AG08395 (cell line): ENCODE measurements at regions not wholly inside any gene's neighbourhood (a gene's known extent, or its start where the extent isn't known, plus 50 kb on each side); places are given as distances from the start of the nearest gene placed in this dataset.
"Not testable (repeated sequence)": the region's sequence is repeated elsewhere in the genome, so short reads cannot be mapped to it uniquely, and the experiment has no call there.

Experiments used
- DNase-seq: peaks from one replicate; pipeline ENCODE4 v3.0.0; 2012; ENCODE audit warnings: mixed read lengths, low spot score

DNA sequence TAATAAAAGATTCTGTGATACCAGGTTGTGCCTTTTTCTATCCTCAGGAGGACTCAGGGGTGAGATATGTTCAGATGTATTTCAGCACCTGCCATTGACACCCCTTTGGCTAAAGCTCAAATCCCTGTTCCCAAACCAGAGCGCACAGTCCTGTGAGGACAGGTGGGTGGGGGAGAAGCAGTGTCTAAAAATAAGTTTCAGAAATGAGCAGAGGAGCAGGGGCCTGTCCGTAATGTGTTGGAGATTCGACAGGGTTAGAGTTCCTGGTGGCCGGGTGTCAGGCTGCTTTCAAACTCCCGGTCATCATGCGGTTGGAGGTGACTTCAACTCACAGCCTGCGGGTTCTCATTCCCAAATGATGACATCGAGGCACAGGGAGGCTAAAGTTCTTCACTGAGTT lies 211.5 kb downstream of the KLF6 start:
- no peak for DNase-seq

DNA sequence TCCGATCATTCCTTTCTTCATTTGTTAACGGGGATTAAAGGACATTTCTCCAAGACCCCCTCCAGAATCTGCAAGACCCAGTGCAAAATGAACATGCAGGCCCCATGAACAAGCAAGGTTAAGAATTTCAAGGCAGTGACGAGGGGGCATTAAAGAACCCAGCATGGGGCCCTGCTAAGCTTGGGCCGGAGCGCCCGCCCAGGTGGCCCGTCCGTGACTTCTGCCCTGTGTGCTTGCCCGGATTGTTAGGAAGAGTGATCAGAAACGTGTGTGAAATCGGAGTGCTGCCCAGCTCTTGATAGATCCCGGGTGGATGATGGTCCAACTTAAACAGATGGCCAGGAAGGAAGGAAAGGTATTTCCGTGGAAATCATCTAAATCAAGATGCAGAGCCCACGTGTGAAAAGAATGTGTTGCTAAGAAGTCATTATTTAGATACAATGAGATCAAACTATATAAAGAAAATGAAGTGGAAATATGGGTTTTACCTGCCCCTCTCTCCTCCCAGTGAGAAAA lies 213.6 kb downstream of the KLF6 start:
- DNase-seq = no peak

DNA sequence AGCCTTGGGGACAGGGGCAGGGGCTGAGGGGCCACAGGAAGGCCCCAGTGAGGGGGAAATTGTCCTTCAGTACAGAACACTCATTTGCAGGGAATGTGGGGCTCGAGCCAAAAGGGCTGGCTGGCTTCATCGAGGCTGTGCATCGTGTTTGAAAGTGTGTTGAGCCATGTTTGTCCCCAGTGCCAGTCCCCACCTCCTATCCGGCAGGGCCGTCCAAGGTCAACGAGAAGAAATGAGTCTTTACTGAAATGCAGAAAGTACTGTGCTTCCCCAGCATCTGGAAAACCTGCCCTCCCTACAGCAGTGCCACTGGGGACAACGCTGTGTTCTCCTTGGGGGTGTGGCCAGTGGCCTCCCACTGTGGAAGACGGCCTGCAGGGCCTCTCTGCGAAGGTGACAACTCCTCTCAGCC lies 214.1 kb downstream of the KLF6 start:
- no peak for DNase-seq

DNA sequence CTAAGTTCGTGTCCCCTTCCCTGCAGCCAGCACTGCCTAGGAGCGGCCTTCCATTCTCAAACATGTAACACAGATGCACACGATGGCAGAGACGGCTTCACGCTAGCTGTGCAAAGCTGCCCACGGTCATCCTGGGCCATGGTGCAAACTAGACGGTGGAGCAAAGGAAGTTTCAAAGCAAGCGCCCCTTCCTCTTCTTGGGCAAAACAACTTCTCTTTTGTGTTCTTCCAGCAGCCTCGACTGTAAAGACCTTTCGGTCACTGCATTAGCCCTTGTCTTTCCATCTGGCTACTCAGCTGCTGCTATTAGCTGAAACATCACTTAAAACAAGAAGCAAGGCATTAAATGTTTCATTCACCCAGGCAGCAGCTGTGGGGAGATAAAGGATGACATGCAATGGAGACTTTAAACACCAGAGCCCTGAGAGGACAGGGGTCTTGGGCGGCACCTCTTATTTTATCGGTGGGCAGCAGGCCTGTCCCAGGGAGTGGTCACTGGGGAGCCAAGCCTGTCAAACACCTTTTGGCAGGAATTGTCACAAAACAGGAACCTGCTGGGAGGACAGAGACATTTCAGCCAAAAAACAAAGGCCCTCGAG lies 214.8 kb downstream of the KLF6 start:
- no peak for DNase-seq

DNA sequence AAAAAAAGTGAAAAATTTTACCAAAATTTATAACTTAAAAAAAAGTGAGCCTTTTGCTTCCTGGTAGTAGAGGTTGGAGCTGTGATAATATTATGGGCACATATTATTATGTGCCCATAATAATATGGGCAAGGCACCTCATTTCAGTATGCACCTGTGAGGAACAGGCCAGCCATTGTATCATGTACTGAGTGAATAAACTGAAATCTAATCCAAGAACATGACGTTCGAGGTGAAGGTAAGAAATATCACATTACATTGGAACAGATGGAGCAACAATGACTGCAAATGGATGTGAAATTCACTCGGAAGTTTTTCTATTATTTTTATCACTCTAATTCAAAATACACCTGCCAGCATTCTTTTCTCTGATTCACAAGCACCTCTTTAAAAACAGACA lies 216.0 kb downstream of the KLF6 start:
- DNase-seq = no peak

DNA sequence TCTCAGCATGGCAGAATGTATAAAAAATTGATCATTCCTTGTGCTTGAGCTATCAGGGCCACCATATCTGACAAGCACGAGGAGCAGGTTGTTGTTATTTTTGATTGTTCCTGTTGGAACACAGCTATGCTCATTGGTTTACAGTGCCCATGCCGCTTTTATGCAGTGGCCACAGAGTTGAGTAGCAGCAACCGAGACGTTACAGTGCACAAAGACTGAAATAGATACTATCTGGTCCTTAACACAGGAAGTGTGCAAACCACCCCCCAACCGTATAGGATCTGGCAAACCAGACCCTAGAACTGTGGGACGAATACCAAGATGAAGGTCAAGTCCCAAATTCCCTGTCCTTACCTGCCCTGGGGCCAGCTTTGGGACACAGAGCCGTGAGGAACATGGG lies 216.6 kb downstream of the KLF6 start:
- DNase-seq = no peak

DNA sequence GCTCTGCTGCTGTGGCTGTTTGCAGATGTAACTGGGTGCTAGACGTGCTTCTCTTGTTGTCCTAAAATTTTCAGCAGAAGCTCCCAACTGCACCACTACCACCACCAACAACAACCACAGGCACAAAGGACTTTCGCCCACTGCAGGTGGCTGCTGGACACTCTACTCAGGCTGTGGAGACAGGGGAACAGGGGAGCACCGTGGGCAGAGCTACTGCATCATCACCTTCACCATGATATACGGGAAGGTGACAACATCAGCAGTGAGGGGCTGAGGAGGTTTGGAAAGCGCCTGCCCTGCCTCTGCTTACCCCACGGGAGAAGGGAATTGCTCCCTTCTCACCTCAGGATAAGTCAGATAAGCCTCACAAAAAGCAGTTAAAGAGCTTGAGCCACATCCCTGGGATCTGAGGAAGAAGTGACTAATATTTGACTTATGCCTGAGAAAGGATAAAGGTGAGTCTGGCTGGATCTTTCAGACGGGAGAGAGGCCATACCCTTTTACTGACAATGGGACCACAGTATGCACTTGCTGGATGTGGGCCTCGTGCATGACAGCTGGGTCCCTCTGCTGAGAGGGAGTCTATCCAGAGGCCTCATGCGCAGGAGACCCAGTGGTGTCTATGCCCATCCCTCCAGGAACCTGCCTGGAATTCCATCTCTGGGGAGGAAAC lies 217.6 kb downstream of the KLF6 start:
- DNase-seq = no peak

DNA sequence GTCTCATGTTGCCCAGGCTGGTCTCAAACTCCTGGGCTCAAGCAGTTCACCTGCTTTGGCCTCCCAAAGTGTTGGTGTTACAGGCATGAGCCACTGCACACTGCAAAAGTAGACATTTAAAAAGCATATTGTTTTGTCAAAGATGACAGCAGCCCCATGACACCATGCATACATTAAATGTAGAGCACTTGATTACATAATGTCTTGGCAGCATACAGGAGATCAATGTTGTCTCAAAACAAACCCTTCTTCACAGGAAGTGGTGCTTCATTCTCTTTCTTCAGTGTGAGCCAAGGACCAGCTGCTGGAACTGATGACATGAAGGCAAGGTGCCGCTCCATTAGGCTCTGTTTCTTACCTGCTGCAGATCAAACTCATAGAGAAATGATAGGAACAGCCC lies 218.4 kb downstream of the KLF6 start:
- no peak for DNase-seq

DNA sequence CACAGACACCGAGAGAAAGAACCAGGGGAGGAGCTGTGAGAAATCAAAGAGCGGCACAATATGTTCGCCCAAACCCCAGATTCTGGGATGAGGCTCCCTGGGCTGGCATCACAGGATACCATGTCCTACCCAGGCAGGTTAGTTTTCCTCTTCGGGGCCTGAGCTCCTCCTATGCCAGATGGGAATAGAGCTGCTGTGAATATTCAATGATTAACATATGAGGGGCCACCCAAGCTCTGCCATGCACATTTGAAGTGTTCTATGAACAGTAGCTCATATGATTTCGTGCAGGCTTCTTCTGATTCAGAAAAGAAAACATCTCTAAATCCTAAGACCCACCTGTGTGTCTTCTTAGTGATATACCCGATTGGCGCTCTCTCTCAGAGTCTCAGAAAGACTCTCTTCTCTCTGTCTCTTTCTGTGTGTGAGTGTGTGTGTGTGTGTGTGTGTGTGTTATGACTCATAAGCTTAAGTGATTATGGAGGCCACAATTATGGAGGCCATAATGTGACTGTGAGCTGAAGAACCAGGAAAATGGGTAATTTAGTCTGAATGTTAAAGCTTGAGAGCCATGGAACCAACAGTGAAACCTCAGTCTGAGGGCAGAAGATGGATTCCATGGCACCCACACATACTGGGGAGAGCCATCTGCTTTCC lies 220.5 kb downstream of the KLF6 start:
- no peak for DNase-seq

DNA sequence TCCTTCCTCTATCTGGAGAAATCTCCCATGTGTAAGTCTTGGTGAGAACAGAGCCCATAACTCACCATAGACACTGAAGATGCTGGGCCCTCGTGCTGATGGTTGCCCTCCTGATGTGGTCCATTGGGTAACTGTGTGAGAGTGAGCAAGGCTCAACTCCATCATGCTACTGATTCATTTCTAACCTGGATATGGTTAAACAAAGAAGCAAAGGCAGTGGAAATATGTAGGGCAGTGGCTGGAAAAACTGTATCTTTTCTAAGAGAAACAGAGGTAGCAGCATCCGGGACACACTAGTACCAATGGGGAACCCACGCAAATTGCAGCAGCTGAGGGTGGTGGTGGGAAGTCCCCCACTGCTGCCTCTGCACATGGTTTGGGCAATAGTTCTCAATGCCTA lies 221.7 kb downstream of the KLF6 start:
- no peak for DNase-seq

DNA sequence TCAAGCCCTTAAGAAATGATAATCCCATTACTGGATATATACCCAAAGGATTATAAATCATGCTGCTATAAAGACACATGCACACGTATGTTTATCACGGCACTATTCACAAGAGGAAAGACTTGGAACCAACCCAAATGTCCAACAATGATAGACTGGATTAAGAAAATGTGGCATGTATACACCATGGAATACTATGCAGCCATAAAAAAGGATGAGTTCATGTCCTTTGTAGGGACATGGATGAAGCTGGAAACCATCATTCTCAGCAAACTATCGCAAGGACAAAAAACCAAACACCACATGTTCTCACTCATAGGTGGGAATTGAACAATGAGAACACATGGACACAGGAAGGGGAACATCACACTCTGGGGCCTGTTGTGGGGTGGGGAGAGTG lies 224.4 kb downstream of the KLF6 start:
- DNase-seq = not testable (repeated sequence)

DNA sequence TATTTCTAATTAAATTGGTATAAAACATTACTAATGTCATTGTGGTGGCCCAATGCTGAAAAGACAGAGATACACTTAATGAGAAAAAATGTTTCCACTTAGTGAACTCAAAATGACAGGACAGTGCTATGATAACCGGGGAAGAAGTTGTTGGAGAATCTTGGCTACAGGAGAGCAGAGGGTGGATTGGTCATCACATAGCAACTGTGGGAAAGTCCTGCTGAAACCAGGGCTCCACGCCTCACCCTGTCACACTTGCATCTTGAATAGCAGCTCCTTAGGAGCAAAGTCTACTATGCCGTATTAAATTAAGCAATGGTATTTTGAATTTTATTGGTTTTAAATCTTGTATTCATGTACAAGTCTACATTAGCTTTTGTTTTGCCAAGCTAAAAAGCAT lies 225.5 kb downstream of the KLF6 start:
- no peak for DNase-seq

DNA sequence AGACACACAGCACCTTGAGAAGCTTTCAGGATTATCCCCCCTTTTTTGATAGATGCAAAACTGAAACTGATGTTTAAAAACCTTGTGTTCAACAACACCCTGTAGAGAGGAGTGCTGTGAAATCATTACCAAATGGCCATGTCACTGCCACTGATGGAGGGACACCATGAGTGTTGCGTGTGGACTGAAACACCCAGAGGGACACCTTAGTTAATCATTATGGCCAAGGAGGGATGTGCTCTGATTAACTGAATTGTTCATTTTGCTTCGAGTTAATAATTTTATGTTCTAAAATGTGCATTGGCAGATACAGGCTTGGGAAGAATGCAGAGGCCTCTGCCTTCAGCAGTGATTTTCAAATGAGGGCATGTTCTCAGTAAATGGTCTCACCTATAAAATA lies 226.0 kb downstream of the KLF6 start:
- DNase-seq = no peak

DNA sequence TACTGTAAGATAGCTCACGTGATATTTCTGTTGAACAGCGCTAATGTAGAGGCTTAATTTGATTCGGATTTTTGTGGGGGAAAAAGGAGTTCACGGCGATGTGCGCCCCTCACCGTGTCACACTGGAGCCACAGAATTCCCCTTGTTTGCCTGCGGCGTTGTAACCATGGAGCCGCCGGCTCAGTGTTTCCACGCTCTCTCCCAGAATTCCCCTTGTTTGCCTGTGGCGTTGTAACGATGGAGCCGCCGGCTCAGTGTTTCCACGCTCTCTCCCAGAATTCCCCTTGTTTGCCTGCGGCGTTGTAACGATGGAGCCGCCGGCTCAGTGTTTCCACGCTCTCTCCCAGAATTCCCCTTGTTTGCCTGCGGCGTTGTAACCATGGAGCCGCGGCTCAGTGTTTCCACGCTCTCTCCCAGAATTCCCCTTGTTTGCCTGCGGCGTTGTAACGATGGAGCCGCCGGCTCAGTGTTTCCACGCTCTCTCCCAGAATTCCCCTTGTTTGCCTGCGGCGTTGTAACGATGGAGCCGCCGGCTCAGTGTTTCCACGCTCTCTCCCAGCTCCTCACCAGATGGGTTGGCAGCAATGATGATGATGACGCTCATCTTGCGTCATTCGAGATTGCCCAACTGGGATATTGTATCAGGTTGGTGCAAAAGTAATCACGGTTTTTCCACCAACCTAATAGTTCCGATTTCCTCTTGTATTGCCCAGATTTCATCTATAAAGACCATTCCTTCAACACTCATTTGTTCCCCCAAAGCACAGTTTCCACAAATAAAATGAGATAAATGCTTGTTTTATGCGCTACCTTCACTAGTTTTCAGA lies 228.6 kb downstream of the KLF6 start:
- not testable (repeated sequence) for DNase-seq

DNA sequence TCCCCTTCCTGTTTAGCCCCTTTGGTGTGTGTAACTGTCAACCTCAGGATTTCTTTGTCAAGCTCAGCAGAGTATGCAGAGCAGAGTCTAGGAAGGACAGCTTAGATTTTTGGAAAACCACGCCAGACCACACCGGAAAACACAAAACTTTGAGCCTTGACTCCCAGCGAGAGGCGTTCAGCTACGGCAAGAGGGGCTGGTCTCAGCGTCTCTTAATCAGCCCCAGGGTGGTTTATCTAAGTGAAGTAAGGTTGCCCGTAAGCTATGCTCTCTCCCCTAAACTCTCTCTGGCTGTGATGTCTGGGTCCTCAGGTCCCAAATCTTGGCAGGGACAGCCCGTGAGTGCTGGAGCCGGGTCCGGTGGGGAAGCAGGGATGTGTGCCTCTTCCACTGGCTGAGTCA lies 230.9 kb downstream of the KLF6 start:
- no peak for DNase-seq

DNA sequence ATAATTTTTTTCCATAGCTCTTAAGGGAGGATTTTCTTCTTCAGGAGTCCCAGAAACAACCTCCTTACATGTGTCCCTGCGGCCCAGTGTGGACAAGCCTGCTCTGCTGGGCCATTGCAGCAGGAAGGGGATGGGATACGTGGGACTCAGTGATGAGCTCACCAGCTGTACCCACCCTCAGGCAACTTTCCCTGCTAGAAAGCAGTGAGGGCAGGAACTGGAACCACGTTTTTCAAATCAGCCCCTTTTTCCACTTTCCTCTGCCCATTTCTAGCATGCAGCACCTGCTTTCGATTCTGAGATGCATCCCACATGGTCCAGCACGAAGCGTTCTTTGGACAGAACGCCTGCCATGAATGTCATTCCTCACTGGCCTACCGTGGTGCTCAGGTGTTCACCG lies 232.7 kb downstream of the KLF6 start:
- DNase-seq = no peak

DNA sequence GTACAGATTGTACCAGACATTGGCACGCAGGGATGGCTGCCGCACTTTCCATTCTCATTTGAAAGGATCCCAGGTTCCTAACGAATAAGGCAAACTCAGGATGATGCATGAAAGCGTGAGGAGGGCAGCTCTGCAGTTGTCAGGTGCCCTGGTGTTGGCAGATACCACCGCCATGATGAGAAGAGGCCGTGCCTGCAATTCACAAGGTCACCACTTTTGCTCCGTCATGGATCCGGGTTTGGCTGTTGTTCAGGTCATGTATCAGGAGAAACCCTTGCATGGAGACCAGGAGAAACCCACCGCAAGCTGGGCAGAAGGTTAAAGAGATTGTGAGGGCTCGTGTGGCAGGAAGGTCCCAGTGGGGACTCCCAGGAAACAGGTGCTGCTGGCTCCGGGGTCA lies 233.2 kb downstream of the KLF6 start:
- DNase-seq = no peak

DNA sequence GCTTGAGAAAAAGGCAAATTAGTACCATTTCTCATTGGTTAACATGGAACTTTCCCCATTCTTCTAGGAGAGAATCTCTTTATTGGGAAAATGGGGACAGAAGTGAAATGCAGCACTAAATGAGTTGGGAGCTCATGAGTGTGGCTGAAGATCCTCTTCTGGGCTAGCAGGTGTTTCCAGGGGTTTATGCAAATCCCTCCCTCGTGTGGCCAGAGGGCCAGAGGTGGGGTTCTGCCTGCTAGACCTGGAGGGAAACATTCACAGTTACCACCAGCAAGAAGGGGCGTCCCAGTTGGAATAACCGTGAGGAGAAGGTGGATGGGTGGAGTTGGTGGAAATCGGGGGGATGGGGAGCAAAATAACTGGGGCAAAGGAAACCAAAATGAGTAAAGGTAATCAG lies 235.9 kb downstream of the KLF6 start:
- DNase-seq = no peak

DNA sequence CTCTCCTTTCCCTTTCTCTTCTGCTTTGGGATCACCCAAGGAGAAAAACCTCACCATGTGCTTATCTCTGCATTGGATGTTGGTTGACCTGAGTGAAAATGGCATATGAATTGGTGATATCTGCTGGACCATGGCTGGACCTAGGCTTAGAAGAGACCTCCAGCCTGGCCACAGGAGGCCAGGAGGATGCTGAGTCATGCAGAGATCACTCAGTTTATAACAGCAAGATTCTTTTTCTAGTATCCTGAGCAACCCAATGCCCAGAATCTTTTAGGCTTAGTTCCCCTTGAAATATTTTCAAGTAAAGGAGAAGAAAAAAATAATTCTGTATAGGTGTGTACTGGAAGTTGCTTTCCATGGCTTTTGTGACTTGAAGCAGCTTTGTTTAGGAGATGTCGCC lies 236.3 kb downstream of the KLF6 start:
- DNase-seq = no peak

DNA sequence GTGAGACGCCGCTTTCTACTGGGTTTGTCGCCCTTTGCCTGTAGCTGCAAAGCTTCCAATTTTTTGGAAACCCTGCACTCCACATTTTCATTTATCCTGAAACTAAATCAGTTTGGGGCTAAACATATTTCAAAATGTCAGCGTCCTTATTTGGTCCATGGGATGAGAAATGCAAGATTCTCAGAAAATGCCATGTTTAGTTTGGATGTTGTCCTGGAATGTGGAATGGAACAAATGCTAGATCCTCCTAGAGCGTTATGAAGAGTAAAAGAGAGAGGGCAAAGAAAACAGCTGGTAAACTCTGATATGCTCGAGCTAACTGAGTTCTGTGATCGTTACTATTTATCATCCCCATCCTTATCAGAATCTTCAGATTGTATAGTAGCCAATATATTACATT lies 236.9 kb downstream of the KLF6 start:
- DNase-seq = no peak

DNA sequence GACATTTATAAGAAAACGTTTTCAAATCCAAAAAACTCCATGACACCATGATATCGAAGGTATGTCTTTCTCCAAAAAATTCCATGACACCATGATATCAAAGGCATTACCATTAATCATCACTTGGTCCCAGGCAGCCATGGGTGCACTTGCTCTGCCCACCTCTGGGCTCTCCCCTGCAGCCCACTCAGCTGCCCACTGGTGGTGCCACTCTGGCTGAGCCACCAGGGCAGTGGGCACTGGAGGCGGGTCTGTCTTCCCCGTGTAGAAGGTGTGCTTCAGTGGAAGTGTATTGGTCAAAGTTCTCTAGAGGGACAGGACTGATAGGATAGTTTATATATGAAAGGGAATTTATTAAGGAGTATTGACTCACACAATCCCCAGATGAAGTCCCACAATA lies 240.4 kb downstream of the KLF6 start:
- no peak for DNase-seq

DNA sequence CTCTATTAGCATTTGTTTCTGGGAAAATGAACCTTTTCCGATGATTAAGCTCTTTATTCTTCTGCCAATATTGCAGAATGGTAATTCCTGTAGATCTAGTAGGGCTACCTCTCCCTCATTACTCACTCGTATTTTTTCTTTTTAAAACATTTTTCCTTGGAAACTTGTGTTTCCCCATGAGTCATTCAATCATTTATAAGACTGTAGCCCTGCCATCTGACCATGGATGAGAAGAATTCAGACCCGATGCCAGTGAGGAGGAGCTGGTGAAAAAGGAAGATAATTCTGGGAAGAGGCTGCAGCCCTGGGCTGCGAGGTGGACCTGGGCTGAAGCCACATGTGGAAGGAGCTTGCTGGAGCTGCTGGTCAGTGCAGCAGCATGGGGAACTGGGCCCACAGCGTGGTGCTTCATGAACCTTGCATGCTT lies 242.8 kb downstream of the KLF6 start:
- DNase-seq = peak; percentile 88
